Inflammatory macrophage treated with lipopolysaccharide for 4 hours (primary cell): ENCODE measurements at regions not wholly inside any gene's neighbourhood (a gene's known extent, or its start where the extent isn't known, plus 50 kb on each side); places are given as distances from the start of the nearest gene placed in this dataset.
"Not testable (repeated sequence)": the region's sequence is repeated elsewhere in the genome, so short reads cannot be mapped to it uniquely, and the experiment has no call there.

Experiments
- DNase-seq: peaks from one replicate; pipeline ENCODE4 v3.0.0-alpha.2; 2020

GRCh38 chr4:59748433-59748832 lies 1451.7 kb upstream of the ADGRL3 start:
- no peak for DNase-seq

GRCh38 chr4:59759082-59759825 lies 1440.9 kb upstream of the ADGRL3 start:
- DNase-seq, result no peak

- no peak for DNase-seq
Measured at GRCh38 chr4:59762344-59762743, 1437.8 kb upstream of the ADGRL3 start.

- DNase-seq, result no peak
Measured at GRCh38 chr4:59770601-59771264, 1429.4 kb upstream of the ADGRL3 start.

GRCh38 chr4:59772641-59773139 lies 1427.4 kb upstream of the ADGRL3 start:
- no peak for DNase-seq

GRCh38 chr4:59780271-59780670 lies 1419.9 kb upstream of the ADGRL3 start:
- not testable (repeated sequence) for DNase-seq

GRCh38 chr4:59805176-59805575 lies 1395.0 kb upstream of the ADGRL3 start:
- no peak for DNase-seq

GRCh38 chr4:59814402-59815010 lies 1385.6 kb upstream of the ADGRL3 start:
- DNase-seq, result no peak

GRCh38 chr4:59818656-59819055 lies 1381.5 kb upstream of the ADGRL3 start:
- DNase-seq, result peak; percentile 51

- DNase-seq, result no peak
Measured at GRCh38 chr4:59823311-59823710, 1376.8 kb upstream of the ADGRL3 start.

GRCh38 chr4:59825104-59825503 lies 1375.0 kb upstream of the ADGRL3 start:
- DNase-seq, result no peak

- DNase-seq, result no peak
Measured at GRCh38 chr4:59831746-59832145, 1368.4 kb upstream of the ADGRL3 start.

GRCh38 chr4:59834943-59835342 lies 1365.2 kb upstream of the ADGRL3 start:
- no peak for DNase-seq

GRCh38 chr4:59837751-59838150 lies 1362.4 kb upstream of the ADGRL3 start:
- no peak for DNase-seq

- DNase-seq, result no peak
Measured at GRCh38 chr4:59838236-59838635, 1361.9 kb upstream of the ADGRL3 start.

- no peak for DNase-seq
Measured at GRCh38 chr4:59841698-59842097, 1358.4 kb upstream of the ADGRL3 start.

- DNase-seq, result no peak
Measured at GRCh38 chr4:59848457-59848856, 1351.7 kb upstream of the ADGRL3 start.

GRCh38 chr4:59855630-59856352 lies 1344.3 kb upstream of the ADGRL3 start:
- DNase-seq, result no peak

GRCh38 chr4:59869056-59869455 lies 1331.1 kb upstream of the ADGRL3 start:
- no peak for DNase-seq

GRCh38 chr4:59869559-59869958 lies 1330.6 kb upstream of the ADGRL3 start:
- DNase-seq, result no peak

- no peak for DNase-seq
Measured at GRCh38 chr4:59881632-59882031, 1318.5 kb upstream of the ADGRL3 start.

GRCh38 chr4:59904331-59904730 lies 1295.8 kb upstream of the ADGRL3 start:
- DNase-seq, result no peak

- DNase-seq, result no peak
Measured at GRCh38 chr4:59920416-59920815, 1279.7 kb upstream of the ADGRL3 start.
